G401.6 (cell line): ENCODE measurements at regions not wholly inside any gene's neighbourhood (a gene's known extent, or its start where the extent isn't known, plus 50 kb on each side); places are given as distances from the start of the nearest gene placed in this dataset.

Source experiments
- FAIRE-seq: peaks from 2 replicates; lab custom pipeline; 2012; peaks lifted over from hg19 to GRCh38; lab: Jason Lieb, UNC

DNA sequence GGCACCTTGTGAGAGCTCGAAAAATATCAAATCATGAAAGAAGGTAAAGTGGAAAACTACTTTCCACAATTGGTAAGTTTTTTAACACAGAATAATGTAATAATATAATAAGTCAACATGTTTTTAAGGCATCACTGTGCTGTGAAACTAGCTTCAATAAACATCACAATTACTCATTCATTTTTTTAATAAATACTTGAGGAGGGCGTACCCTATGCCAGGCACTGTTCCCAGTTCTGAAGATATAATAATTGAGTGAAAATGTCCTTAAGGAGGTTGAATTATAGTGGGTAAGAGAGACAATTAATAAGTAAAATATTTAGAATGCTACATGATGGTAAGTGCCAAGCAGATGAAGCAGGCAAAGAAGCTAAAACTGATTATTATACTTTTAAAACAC lies 381.4 kb downstream of the ELAVL2 start:
- FAIRE-seq = no peak

DNA sequence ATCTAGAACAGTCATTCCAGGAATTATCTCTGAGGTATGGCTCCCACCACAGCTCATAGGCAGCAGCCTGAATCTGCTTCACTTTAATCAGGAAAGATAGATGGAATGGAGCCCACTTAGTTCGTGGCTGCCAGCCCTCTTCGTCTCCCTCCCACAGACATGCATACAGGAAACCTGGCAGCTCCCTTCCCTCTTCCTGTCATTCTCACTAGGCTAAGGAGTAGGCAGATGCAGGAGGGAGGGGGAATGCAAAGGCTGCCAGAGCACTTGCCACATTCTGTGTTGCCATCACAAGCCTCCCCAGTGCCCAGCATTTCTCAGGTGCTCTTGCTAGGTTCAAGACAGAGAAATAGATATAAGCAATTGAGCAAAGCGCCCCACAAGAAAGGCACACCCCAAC lies 378.9 kb downstream of the ELAVL2 start:
- no peak for FAIRE-seq

DNA sequence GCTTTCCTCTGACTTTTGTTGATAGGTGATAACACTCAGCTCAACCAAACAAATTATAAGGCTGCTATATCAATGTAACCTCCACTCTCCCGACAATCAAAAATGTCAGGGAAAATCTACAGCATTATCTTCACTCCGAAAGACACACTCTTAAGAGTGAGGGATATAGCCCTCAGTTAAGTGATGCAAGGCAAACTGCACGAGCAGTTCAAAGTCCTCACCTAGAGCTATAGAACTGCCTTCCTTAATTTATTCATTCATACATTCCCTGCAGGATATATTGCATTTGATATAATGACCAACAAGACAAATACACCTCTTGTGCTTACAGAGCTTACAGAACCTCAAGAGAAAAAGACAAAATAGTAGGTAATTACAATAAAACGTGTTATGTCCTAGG lies 378.1 kb downstream of the ELAVL2 start:
- no peak for FAIRE-seq

DNA sequence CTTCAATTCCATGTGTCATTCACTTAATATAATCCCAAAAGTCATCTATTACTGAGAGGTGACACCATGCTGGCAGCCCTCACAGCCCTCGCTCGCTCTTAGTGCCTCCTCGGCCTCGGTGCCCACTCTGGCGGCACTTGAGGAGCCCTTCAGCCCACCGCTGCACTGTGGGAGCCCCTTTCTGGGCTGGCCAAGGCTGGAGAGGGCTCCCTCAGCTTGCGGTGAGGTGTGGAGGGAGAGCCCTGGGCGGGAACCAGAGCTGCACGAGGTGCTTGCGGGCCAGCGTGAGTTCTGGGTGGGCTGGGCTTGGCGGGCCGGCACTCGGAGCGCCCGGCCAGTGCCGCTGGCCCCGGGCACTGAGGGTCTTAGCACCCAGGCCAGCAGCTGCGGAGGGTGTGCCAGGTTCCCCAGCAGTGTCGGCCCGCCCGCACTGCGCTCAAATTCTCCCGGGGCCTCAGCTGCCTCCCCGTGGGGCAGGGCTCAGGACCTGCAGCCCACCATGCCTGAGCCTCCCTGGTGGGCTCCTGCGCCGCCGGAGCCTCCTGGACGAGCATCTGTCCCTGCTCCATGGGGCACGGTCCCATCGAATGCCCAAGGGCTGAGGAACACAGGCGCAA lies 374.1 kb downstream of the ELAVL2 start:
- FAIRE-seq = no peak

DNA sequence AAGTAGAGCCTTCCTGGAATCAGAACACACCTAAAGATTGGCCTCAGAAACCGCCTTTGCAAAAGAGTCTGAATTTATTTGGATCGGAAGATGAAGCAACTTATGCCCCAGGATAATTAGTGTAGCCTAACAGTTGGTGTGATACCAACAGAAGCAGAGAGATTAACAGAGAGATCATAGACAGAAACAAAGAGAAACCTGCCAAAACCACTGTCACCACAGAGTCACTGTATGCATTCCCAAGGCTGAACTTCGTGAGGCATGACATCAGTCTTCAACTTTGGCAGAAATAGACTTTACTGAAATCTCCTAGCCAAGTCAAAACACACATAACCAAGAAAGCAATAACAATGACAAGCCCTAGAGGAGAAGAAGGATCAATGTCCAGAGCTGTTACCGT lies 361.8 kb downstream of the ELAVL2 start:
- no peak for FAIRE-seq

DNA sequence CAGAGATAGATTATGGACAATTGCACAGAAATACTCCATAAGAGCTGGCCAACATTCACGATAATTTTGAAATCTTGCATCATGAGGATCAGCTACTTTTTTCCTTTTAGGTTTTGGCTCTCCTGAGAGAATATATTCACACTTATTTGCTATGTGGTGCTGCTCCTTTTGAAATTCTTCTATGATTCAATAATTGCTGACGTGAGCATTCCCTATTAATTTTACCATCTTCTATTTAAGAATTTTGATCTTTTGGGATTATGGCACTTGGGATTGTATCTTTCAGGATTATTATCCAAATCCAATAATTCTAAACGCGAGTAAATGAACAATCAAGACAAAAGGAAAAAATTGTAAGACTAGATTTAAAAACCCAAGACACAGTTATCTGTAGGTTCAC lies 358.8 kb downstream of the ELAVL2 start:
- FAIRE-seq = no peak

DNA sequence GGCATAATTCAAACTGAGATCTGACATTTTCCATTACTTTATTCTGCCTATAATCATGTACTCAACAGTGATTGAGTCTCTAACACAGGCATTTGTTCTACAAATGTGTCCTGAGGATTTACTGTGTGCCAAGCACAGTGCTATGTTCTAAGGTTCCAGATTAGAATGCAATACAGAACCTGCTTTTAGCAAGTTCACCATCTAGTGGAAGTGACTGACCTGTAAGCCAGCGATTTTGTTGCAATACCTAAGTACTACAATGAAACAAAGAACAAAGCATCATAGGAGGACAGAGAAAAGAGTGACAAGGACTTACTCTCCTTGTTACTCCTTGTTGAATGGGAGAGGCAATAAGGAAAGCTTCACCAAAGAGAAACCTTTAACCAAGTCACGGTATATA lies 348.1 kb downstream of the ELAVL2 start:
- FAIRE-seq = no peak

DNA sequence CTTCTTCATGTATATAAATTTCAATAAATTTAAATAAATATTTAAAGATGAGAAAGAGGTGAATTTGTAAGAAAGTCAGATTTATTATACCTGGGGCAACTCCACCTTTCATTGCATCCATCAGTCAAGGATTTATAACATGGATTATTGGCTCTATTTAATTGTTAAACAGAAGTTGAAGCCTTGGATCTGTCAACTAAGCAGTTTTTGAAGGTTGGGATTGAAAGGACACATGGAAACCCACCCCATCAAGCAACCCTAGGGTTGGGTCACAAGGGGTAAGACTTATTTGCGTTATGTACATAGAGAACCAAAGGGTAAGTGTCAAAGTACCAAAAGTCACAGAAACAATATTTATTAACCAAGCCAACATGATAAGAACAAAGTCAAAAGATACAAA lies 342.5 kb downstream of the ELAVL2 start:
- FAIRE-seq = no peak

DNA sequence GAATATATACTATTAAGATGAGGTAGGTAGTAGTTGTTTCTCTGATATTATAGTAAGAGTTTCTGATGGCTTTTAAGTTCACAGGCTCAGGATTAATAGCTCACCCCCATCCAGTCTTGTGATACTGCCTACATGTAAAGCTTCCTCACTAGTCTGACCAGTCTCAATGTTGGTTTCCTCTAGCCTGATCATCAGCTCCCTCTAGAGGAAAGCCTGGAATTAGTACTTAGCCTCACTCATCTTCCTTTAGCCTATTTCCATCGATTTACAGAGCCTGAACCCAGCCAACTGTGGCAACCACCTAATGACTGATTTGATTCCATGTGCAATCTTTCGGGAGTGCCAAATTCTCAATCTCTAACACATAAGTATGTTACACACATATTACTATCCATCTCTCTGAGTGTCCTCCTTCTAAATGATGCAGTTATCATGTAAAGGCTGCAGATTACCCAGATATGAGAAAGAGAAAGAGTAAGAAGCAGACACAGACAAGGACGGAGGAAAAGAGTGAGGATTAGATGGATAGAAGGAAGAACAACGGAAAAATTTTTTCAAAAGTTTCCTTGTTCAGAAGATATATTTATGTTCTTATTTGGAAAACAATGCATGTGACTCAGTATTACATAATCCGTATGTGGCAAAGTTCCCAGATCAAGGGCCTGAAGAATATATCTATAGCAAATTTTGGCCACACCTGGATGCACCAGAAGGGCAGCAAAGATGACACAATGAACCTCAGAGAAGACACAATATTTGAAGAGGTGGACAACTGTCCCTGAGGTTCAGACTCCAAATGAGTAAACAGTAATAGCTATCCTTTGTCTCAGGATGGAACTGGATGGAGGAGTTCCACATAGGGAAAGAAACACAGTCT lies 333.7 kb downstream of the ELAVL2 start:
- no peak for FAIRE-seq

DNA sequence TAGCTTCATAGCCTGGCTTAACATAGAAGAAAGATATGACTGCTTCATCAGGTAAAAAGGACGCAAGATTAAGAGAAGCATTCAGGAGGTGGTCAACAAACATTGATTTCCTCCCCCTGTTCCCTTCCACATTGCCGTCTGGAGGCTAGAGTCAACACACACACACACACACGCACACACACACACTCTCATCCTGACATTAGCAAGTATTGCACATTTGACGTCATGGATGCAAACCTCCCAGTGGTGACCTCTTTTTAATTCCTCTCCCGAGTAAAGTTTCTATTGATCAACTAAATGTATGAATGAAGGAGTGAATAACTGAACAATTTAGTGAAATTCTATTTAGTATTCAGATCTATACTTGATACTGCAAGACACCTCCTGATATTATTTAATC lies 332.8 kb downstream of the ELAVL2 start:
- no peak for FAIRE-seq

DNA sequence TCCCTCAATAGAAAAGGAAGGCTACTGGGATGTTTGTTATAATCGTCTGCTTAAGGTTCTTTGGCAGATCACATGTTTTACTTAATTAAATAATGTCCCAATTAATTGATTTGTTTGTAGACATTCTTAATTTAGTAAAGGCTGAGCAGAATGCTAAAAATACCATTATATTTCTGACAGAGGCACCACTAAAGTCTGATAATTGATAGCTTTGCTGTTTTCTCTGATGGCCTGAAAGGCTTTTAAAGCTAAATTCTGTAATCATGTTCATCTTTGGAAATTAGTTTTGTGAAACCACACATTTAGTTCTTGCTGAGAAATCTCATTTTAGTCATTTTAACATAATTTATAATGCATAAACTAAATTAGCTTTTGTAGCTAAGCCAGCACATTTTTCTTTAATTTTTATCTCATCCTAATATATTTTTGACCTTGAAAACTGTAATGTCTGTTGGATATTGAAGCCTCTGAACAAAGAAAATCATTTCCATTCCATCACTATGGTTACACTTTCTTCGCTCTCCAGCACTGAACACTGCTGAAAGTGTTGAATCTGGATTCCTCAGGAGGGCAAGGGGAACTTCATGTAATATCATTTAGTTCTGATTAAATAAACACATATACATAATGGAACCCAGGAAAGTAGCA lies 329.4 kb downstream of the ELAVL2 start:
- FAIRE-seq = no peak

DNA sequence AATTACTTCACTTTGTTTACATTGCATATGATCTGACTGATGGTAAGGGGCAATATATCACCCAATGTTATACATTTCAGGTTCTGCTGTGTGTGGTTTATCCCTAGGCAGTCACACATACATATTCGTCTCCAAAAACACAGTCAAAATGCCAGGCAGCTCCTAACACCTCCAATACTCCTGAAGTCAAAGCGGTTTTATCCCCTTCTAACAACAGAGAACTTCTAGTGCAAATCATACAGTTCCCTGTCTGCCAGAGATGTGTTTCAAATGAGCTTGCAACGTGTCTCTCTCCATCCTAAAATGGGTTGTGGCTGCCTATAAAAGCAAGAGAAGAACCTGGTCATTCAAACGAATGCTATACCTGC lies 328.9 kb downstream of the ELAVL2 start:
- FAIRE-seq = no peak

DNA sequence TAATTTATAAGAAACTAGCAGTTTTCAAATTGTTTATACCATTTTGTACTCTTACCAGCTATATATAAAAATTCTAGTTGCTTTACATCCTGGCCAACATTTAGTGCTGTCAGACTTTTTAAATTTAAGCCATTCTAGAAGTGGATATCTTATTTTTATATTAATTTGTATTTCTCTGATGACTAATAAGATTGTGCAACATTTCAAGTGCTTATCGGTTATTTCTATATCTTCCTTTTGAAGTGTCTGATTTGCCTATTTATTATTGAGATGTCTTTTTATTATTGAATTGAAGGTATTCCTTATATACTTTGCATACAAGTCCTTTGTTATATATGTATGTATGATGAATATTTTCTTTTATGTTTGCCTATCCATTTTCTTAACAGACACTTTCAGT lies 324.0 kb downstream of the ELAVL2 start:
- no peak for FAIRE-seq

DNA sequence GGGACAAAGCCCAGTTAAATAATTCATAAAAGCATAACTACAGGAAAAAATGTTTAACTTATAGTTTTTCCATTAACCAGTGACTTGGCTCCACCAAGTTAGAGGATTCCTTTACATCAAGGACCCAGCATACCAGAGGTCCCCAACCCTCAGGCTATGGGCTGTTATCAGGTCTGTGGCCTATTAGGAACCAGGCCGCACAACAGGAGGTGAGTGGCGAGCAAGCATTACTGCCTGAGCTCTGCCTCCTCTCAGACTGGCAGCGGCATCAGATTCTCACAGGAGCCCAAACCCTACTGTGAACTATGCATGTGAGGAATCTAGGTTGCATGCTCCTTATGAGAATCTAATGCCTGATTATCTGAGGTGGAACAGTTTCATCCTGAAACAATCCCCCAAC lies 303.1 kb downstream of the ELAVL2 start:
- no peak for FAIRE-seq

DNA sequence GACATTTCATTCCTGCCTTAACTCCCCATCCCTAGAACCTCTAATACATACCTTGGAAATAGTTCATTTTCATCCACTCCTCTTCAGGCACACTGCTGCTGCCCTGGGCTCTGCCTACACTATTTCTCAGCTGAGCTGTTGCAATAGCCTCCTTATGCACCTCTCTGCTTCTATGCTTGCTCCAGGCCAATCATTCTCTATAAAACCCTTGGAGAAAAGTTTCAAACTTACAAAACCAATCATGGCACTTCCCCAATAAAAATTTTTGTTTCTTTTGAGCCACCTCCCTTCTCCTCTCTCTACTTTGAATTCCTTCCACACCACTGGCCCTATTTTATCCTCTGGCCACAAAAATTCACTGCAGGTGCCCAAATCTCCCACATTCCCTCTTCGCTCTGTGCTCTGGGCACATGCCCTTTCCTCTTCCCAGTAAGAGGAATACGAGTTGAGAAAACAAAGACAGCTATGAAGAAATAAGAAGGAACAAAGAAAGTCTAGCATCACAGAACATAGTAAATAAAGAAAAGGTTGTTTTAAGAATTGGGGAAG lies 301.4 kb downstream of the ELAVL2 start:
- FAIRE-seq = no peak

DNA sequence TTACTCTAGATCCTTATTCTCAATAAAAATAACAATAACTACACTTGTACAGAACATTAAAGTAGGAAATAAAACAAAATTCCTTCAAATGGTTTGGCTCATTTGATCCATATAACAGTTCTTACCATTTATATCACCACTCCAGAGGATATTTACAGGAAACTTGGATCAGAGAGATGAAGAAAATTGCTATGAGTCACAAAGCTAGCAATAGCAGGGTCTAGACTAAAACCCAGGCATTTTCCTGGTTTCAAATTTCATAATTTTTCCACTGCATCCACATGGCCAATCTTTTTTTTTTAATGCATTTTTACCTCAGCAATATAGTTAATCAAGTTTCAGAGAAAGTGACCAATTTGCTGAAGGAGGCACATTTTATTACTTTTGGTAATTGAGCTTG lies 299.2 kb downstream of the ELAVL2 start:
- no peak for FAIRE-seq

DNA sequence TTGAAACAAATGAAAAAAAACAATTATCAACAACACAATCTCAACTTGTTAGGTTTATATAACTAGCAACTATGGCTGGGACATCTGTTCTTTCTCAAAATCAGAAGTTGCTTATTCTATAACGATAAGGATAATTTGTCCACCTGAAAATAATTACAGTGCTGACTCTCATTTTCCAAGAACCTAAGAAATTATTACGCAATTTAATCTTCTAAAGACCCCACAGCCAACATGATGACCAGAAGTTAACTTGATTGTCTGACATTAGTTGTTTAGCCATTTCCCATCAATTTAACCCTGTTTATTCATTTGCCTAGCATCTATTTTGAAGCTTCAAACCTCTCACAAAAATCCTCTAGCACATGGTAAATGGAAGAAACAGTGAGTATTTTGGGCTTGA lies 293.8 kb downstream of the ELAVL2 start:
- no peak for FAIRE-seq

DNA sequence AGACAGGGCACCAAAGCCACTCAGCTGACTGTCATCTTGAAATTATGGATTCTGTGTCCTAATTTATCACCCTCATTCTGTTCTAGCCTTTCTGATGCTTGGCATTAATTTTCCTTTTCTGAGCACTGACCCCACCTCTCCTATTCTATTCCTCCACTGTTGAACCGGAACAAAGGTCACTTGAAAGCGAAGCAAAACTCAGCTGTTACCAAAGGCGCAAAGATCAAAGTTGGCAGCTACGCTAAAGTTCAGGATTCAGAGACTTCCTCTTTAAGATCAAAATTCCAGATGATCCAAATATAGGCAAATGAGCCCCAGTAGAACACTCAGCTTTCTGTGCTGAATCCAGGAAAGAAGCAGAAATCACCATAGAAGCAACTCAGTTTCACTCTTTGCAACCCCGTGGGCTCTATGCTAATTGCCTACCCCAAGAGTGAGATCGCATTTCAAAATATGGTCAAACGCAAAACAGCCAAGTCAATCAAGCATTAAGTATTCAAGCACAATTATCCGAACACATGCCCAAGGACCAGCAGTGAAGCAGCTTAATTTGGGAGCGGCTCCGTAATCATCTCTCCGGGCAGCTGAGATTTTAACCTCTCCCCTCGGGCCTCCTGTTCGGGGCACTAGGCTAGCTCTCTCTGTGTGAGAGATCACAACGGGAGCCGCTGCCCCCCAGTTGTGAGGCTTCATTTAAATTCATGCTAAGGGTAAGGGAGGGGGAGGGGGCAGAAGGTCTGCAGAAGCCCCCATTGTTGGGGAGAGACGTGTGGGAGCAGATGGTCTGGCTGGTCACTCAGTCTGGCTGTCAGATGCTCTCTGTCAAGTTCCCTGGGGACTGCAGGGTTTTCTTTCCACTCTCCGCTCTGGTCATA lies 288.6 kb downstream of the ELAVL2 start:
- FAIRE-seq = no peak

DNA sequence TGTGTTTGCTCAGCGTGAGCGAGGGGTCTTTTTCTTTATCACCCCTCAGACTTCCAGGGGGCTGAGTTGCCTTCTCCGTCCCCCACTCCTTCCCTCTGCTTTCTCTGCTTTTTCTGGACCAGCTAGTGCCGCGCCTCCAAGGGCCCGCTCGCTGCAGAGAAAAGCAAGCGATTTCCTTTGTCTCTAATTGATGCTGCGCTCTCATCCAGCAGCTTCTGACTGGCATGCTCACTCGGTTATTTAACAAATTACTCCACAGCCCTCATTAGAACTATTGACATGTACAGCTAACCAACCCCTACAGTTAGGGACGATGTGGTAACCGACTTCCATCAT lies 288.0 kb downstream of the ELAVL2 start:
- FAIRE-seq = no peak

DNA sequence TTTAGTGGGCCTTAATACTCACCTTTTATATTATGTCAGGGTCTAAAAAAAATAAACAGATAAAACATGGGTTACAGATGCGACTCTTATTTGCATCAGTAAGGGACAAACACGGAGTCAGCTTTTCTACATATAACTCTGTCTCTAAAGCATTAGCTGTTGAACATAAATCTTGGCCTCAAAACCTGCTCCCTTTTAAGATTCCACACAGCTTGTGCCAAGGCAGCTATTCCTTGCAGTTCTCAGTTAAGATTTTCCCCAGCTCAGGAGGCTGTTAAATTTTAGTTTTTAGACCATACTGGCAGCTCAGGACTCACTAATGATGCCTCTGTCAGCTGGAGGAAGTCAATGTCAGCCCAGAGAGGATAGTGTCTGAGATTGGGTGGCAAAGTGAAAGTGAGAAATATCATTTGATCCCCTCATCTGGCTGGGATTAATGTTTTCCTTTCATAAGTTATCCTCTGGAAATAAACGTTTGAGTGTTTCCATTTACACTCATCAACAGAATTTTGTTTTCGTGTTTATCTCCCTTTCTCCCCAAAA lies 287.5 kb downstream of the ELAVL2 start:
- no peak for FAIRE-seq

DNA sequence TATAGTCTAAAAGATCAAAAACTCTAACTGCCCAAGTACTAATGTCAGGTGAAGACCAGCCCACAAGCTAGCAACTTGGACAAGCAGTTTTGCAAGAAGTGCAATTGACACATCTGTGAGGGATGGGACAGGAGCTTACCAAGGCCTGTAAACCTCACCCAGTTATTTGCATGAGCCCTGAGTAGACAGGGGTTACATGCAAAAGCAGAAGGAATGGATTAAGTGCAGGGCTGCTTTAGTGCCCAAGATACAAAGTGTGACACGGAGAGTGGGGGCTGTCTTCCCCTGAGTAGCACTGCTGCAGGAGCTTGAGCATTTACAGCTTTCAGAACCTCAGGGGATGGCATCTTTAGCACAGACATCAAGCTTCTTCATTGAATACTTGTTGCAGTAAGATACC lies 286.7 kb downstream of the ELAVL2 start:
- no peak for FAIRE-seq

DNA sequence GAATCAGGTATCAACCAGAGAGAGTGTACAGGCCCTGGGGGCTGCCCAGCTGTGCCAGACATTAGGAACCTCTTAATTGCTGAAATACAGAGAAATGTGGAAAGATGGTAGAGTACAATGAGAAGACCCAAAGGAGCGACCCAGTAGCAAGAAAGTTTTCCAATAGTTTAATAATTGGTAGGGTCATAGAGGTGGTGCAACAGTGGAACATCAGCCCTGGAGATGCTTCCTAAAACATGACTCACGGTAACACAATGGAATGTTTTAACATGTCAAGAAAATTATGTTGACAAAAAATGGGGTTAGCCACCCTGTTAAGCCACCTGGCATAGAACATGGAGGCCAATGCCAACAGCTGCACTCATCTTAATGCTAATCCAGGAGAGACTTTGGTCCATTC lies 284.1 kb downstream of the ELAVL2 start:
- no peak for FAIRE-seq
